ENCODE measurements at regions not wholly inside any gene's neighbourhood (a gene's known extent, or its start where the extent isn't known, plus 50 kb on each side); places are given as distances from the start of the nearest gene placed in this dataset.
A peak's percentile ranks its signal among the peaks of the same experiment; 100 is the strongest.

- no peak; the same call in 1 of the 2 replicates for TF ChIP-seq CBX5 (CRISPR knock-in tag; IDR thresholded peaks at IDR 0.05; ENCODE audit: borderline replicate concordance)
- no peak for TF ChIP-seq ZNF484 (CRISPR knock-in tag; IDR thresholded peaks at IDR 0.05; ENCODE audit: borderline replicate concordance, low read depth)
- TF ChIP-seq ZNF333 (CRISPR knock-in tag; IDR thresholded peaks at IDR 0.05; ENCODE audit: borderline replicate concordance), result no peak
- TF ChIP-seq ZBTB2 (CRISPR knock-in tag; IDR thresholded peaks at IDR 0.05; ENCODE audit: low read depth), result no peak
- TF ChIP-seq ZFY (CRISPR knock-in tag; IDR thresholded peaks at IDR 0.05), result no peak
- TF ChIP-seq ZBTB49 (CRISPR knock-in tag; IDR thresholded peaks at IDR 0.05; ENCODE audit: borderline replicate concordance), result no peak
- TF ChIP-seq ZNF263 (CRISPR knock-in tag; IDR thresholded peaks at IDR 0.05), result peak; percentile 54; the same call in 1 of the 2 replicates
- TF ChIP-seq BRD4 (CRISPR knock-in tag; IDR thresholded peaks at IDR 0.05), result no peak
- TF ChIP-seq MEIS1 (CRISPR knock-in tag; IDR thresholded peaks at IDR 0.05; ENCODE audit: borderline replicate concordance), result no peak
- TF ChIP-seq GATA4 (IDR thresholded peaks at IDR 0.05; ENCODE audit: borderline replicate concordance, low read depth), result peak; percentile 26; the same call in 1 of the 2 replicates
- 0 out of 2 replicates have a peak, but pooled peaks have one; percentile 42 for TF ChIP-seq ZNF704 (CRISPR knock-in tag; IDR thresholded peaks at IDR 0.05; ENCODE audit: borderline replicate concordance)
- no peak for TF ChIP-seq ZNF17 (CRISPR knock-in tag; IDR thresholded peaks at IDR 0.05)
- peak; percentile 72; the same call in 1 of the 2 replicates for TF ChIP-seq ZNF709 (CRISPR knock-in tag; IDR thresholded peaks at IDR 0.05)
- TF ChIP-seq REXO4 (CRISPR knock-in tag; IDR thresholded peaks at IDR 0.05; ENCODE audit: borderline replicate concordance), result no peak
- TF ChIP-seq ARNTL (CRISPR knock-in tag; IDR thresholded peaks at IDR 0.05), result no peak
- no peak for TF ChIP-seq ZNF790 (CRISPR knock-in tag; IDR thresholded peaks at IDR 0.05; ENCODE audit: borderline replicate concordance)
- no peak for TF ChIP-seq ZNF777 (CRISPR knock-in tag; IDR thresholded peaks at IDR 0.05)
- peak; percentile 77; the same call in 1 of the 2 replicates for TF ChIP-seq DPF2 (CRISPR knock-in tag; IDR thresholded peaks at IDR 0.05; ENCODE audit: borderline replicate concordance, low read depth)
- peak; percentile 24; the same call in 1 of the 2 replicates for TF ChIP-seq ZNF710 (CRISPR knock-in tag; IDR thresholded peaks at IDR 0.05; ENCODE audit: borderline replicate concordance)
- TF ChIP-seq CREM (IDR thresholded peaks at IDR 0.05), result peak; percentile 86
- no peak for TF ChIP-seq CREM (CRISPR knock-in tag; IDR thresholded peaks at IDR 0.05)
- peak; percentile 56 for TF ChIP-seq ASH2L (IDR thresholded peaks at IDR 0.05; ENCODE audit: insufficient read length, low read depth, low read length)
These were observed 151.7 kb upstream of the ITGA4 start (continued) for GRCh38 chr2:181305301-181306123.

Data from HepG2 (cell line).